IMR-90 (cell line): ENCODE measurements at regions not wholly inside any gene's neighbourhood (a gene's known extent, or its start where the extent isn't known, plus 50 kb on each side); places are given as distances from the start of the nearest gene placed in this dataset.

Source experiments
- ATAC-seq: fragments of 200-7000 bp; cut with Tn5 transposase; 2 replicates; pipeline ENCODE4 v1.9.1; 2020; ENCODE audit warnings: low read depth, mild to moderate bottlenecking, moderate library complexity
- BruUV-seq: library from RNA; stranded (reverse); fragments of 400-500 nt; replicated peaks from 2 replicates; lab custom pipeline; 2021; lab: Mats Ljungman, UMichigan
- CTCF ChIA-PET: fragments of 300-600 bp; formaldehyde crosslinking; extraction: SDS; loops from one replicate; lab custom pipeline; 2021; ENCODE audit warnings: antibody characterized with exemption; lab: Yijun Ruan, JAX
- POLR2A ChIA-PET: fragments of 300-600 bp; sonication (Branson Sonifier 250); formaldehyde crosslinking; loops from one replicate; lab custom pipeline; 2022; ENCODE audit warnings: antibody characterized with exemption; ENCODE audit not compliant: unreplicated experiment; lab: Charles Lee
- DNase-seq: peaks from one replicate; pipeline ENCODE4 v3.0.0; 2013
- H2AFZ ChIP-seq: replicated peaks from 2 replicates; pipeline ENCODE3; 2013; ENCODE audit warnings: low read length, mild to moderate bottlenecking; ENCODE audit not compliant: poor library complexity
- H2AK5ac ChIP-seq: 2 replicates; pipeline ENCODE4 v1.6.1; 2013; ENCODE audit warnings: low read depth, low read length, inconsistent platforms
- H2AK9ac ChIP-seq: replicated peaks from 2 replicates; pipeline ENCODE3; 2013; ENCODE audit warnings: mild to moderate bottlenecking, low read depth, low read length, moderate library complexity; ENCODE audit not compliant: poor library complexity
- H2BK120ac ChIP-seq: 2 replicates; pipeline ENCODE4 v1.6.1; 2013; ENCODE audit warnings: low read depth, low read length, inconsistent platforms
- H2BK15ac ChIP-seq: 3 replicates; pipeline ENCODE4 v1.6.1; 2013; ENCODE audit warnings: low read depth, low read length, inconsistent platforms
- H2BK20ac ChIP-seq: 2 replicates; pipeline ENCODE4 v1.6.1; 2013; ENCODE audit warnings: low read depth, mild to moderate bottlenecking, inconsistent platforms, low read length, moderate library complexity
- H2BK5ac ChIP-seq: 2 replicates; pipeline ENCODE4 v1.6.1; 2013; ENCODE audit warnings: mild to moderate bottlenecking, low read depth, low read length, inconsistent platforms; ENCODE audit not compliant: poor library complexity, severe bottlenecking
- H3K14ac ChIP-seq: replicated peaks from 2 replicates; pipeline ENCODE4 v1.6.1; 2013; ENCODE audit warnings: low read depth, low read length, inconsistent platforms
- H3K18ac ChIP-seq: 2 replicates; pipeline ENCODE4 v1.6.1; 2013; ENCODE audit warnings: low read depth, low read length, control low read depth
- H3K23ac ChIP-seq: 2 replicates; pipeline ENCODE4 v1.6.1; 2013; ENCODE audit warnings: low read depth, low read length, inconsistent platforms
- H3K27ac ChIP-seq: 2 replicates; pipeline ENCODE4 v1.5.1; 2013; ENCODE audit warnings: mild to moderate bottlenecking, control low read depth, low read length; ENCODE audit not compliant: insufficient read depth
- H3K27me3 ChIP-seq: 2 replicates; pipeline ENCODE4 v1.6.1; 2013; ENCODE audit warnings: low read length; ENCODE audit not compliant: control insufficient read depth, insufficient read depth
- H3K36me3 ChIP-seq: 2 replicates; pipeline ENCODE4 v1.6.1; 2013; ENCODE audit warnings: low read length, mixed read lengths; ENCODE audit not compliant: control insufficient read depth, insufficient read depth
- H3K4ac ChIP-seq: 2 replicates; pipeline ENCODE4 v1.6.1; 2013; ENCODE audit warnings: low read depth, low read length, inconsistent platforms
- H3K4me1 ChIP-seq: 2 replicates; pipeline ENCODE4 v1.6.1; 2013; ENCODE audit warnings: low read length, mixed read lengths; ENCODE audit not compliant: control insufficient read depth, insufficient read depth
- H3K4me2 ChIP-seq: 2 replicates; pipeline ENCODE4 v1.6.1; 2013; ENCODE audit warnings: low read depth, mild to moderate bottlenecking, control low read depth, low read length, moderate library complexity
- H3K4me3 ChIP-seq: 2 replicates; pipeline ENCODE4 v1.5.1; 2013; ENCODE audit warnings: low read depth, mild to moderate bottlenecking, control low read depth, low read length, moderate library complexity; ENCODE audit not compliant: insufficient read depth
- H3K56ac ChIP-seq: 2 replicates; pipeline ENCODE4 v1.6.1; 2013; ENCODE audit warnings: low read length, inconsistent platforms; ENCODE audit not compliant: insufficient read depth; ENCODE audit errors: extremely low read depth
- H3K79me1 ChIP-seq, 2 experiments: 2 replicates each; pipeline ENCODE4 v1.6.1; 2013; ENCODE audit warnings: low read length in 2 of 2, inconsistent platforms in 1 of 2, low read depth in 1 of 2
- H3K9ac ChIP-seq: 2 replicates; pipeline ENCODE4 v1.6.1; 2013; ENCODE audit warnings: low read depth, low read length, control low read depth
- H3K9me1 ChIP-seq: 2 replicates; pipeline ENCODE4 v1.6.1; 2013; ENCODE audit warnings: low read length, inconsistent platforms; ENCODE audit not compliant: insufficient read depth
- H3K9me3 ChIP-seq: 2 replicates; pipeline ENCODE4 v1.6.1; 2013; ENCODE audit warnings: low read length; ENCODE audit not compliant: control insufficient read depth, insufficient read depth
- H4K20me1 ChIP-seq: 2 replicates; pipeline ENCODE4 v1.6.1; 2013; ENCODE audit warnings: low read length, inconsistent platforms; ENCODE audit not compliant: insufficient read depth
- H4K5ac ChIP-seq: 2 replicates; pipeline ENCODE4 v1.6.1; 2013; ENCODE audit warnings: mild to moderate bottlenecking, low read depth, low read length, control low read depth
- H4K8ac ChIP-seq, 2 experiments: 2 replicates each; pipeline ENCODE4 v1.6.1; 2013; ENCODE audit warnings: low read depth in 2 of 2, low read length in 2 of 2, control low read depth in 1 of 2, inconsistent platforms in 1 of 2
- H4K91ac ChIP-seq: 2 replicates; pipeline ENCODE4 v1.6.1; 2013; ENCODE audit warnings: low read depth, low read length, inconsistent platforms; ENCODE audit not compliant: insufficient read depth
- CEBPB ChIP-seq: IDR thresholded peaks from 2 replicates; pipeline ENCODE4 v1.6.1; 2012; ENCODE audit warnings: low read depth, low read length, improper control_type of control experiment
- MAFK ChIP-seq: IDR thresholded peaks from 2 replicates; pipeline ENCODE4 v1.6.1; 2012; ENCODE audit warnings: low read depth, low read length, improper control_type of control experiment
- POLR2A ChIP-seq: IDR thresholded peaks from 2 replicates; pipeline ENCODE4 v1.6.1; 2012; ENCODE audit warnings: mild to moderate bottlenecking, low read depth, low read length
- SMC3 ChIP-seq: fragments of 150-350 bp; IDR thresholded peaks from 2 replicates; pipeline ENCODE4 v1.6.1; 2016; ENCODE audit warnings: low read depth, mild to moderate bottlenecking, antibody characterized with exemption, low read length, moderate library complexity
- WGBS, 2 experiments: methylation state at CpG; one replicate each; pipeline versions ENCODE4 v1.1.5 to v1.1.7; 2013; ENCODE audit warnings: missing lambda C conversion rate in 2 of 2; ENCODE audit not compliant: insufficient read length in 1 of 2; ENCODE audit errors: extremely low coverage in 2 of 2; 5-methylcytosine and 5-hydroxymethylcytosine counted together
- dilution Hi-C: fragments of 300-500 bp; cut with HindIII; formaldehyde crosslinking; loops from one replicate; pipeline ENCODE4 v1.14.3; 2018; ENCODE audit warnings: low sequenced_read_pairs; ENCODE audit not compliant: unreplicated experiment
- in situ Hi-C: fragments of 300-500 bp; cut with MboI; formaldehyde crosslinking; loops from 3 replicates; pipeline ENCODE4 v1.14.3; 2019; ENCODE audit warnings: low sequenced_read_pairs, inconsistent platforms, mixed read lengths
- intact Hi-C: fragments of 100-400 bp; cut with micrococcal nuclease; formaldehyde crosslinking; loops from 2 replicates; pipeline ENCODE4 v1.10.0; 2022
- TF ChIP-seq, protein P1 (sequence below): fragments of 150-350 bp; IDR thresholded peaks from 2 replicates; pipeline ENCODE4 v1.6.1; 2016; ENCODE audit warnings: low read depth, mild to moderate bottlenecking, low read length, moderate library complexity, borderline replicate concordance

DNA sequence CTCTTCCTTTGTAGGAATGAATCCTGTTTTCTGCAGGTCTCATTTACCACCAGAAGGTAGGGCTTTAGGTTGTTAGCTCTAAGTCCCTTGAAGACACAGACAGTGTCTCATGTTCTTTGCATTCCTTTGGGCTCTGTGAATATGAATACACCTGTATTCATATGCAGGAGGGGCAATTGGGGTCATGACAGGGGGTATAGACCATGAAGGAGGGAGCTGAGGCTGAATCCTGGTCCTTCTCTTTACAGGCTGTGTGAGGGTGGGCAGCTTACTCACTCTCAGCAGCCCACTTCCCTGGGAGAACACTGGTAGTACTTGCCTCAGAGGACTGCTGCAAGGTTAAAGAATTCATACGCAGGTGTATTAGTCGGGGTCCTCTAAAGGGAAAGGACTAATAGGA is 267.2 kb upstream of the MGMT start:
- H3K9ac ChIP-seq, result no peak overlapping the region
- H2AK9ac ChIP-seq, result no peak overlapping the region
- no peak overlapping the region for H3K18ac ChIP-seq
- H2BK120ac ChIP-seq, result no peak overlapping the region
- no peak overlapping the region for H3K23ac ChIP-seq
- dilution Hi-C loops (no loop called here), intact Hi-C loops (no loop called here), in situ Hi-C loops (no loop called here)
- H4K5ac ChIP-seq, result no peak overlapping the region
- BruUV-seq, result no TSS peak
- H3K9me1 ChIP-seq, result no peaks in the 10 kb centered on the region
- no peak overlapping the region for H3K27ac ChIP-seq
- H2BK5ac ChIP-seq, result no peak overlapping the region
- no peaks in the 10 kb centered on the region for H3K27me3 ChIP-seq
- no peak overlapping the region for H2AK5ac ChIP-seq
- WGBS, 2 experiments, result no CpG with 5 or more reads among the region's 2 CpGs
- no peak overlapping the region for H3K14ac ChIP-seq
- no peaks in the 10 kb centered on the region for H3K4me1 ChIP-seq
- H3K56ac ChIP-seq, result no peak overlapping the region
- H3K4ac ChIP-seq, result no peak overlapping the region
- no peak for ATAC-seq
- ChIA-PET CTCF (no interaction called here), POLR2A (no interaction called here)
- no peaks in the 10 kb centered on the region for H3K36me3 ChIP-seq
- H2AFZ ChIP-seq, result no peak overlapping the region
- no peaks in the 10 kb centered on the region for H4K20me1 ChIP-seq
- no peak overlapping the region for H3K4me3 ChIP-seq
- no peak overlapping the region for H2BK15ac ChIP-seq
- TF ChIP-seq SMC3, result no peak
- TF ChIP-seq, protein P1, sequence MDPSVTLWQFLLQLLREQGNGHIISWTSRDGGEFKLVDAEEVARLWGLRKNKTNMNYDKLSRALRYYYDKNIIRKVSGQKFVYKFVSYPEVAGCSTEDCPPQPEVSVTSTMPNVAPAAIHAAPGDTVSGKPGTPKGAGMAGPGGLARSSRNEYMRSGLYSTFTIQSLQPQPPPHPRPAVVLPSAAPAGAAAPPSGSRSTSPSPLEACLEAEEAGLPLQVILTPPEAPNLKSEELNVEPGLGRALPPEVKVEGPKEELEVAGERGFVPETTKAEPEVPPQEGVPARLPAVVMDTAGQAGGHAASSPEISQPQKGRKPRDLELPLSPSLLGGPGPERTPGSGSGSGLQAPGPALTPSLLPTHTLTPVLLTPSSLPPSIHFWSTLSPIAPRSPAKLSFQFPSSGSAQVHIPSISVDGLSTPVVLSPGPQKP, result no peak
- no peak for TF ChIP-seq MAFK
- no peak for TF ChIP-seq CEBPB
- no peak for TF ChIP-seq POLR2A
- H3K79me1 ChIP-seq, result no peaks in the 10 kb centered on the region
- no peak for DNase-seq
- H3K9me3 ChIP-seq, result peaks cover 18% of the 10 kb centered on the region
- no peak overlapping the region for H4K8ac ChIP-seq
- no peak overlapping the region for H4K91ac ChIP-seq
- no peak overlapping the region for H2BK20ac ChIP-seq
- H3K4me2 ChIP-seq, result no peak overlapping the region
